A172 (cell line): ENCODE measurements at regions not wholly inside any gene's neighbourhood (a gene's known extent, or its start where the extent isn't known, plus 50 kb on each side); places are given as distances from the start of the nearest gene placed in this dataset.

Source experiments
- DNase-seq: peaks from one replicate; pipeline ENCODE4 v3.0.0-alpha.2; 2015; ENCODE audit warnings: low spot score

GRCh38 chr1:115142616-115143015 is 53.3 kb upstream of the TSPAN2 start:
- DNase-seq: no peak

DNA sequence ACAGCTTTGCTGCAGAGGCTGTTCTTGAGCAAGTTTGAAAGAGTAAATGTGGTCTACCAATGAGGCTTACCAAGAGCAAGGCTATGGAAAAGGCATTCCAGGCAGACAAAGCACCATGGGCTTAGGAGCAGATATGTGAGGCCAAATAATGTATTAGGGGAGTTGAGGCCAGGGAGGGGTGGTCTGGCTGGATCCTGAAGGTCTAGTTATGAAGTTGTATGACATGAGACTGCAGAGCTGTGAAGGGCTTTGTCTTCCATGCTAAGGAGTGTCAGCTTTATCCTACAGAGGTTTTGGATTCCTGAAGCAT is 51.8 kb upstream of the TSPAN2 start:
- no peak for DNase-seq

DNA sequence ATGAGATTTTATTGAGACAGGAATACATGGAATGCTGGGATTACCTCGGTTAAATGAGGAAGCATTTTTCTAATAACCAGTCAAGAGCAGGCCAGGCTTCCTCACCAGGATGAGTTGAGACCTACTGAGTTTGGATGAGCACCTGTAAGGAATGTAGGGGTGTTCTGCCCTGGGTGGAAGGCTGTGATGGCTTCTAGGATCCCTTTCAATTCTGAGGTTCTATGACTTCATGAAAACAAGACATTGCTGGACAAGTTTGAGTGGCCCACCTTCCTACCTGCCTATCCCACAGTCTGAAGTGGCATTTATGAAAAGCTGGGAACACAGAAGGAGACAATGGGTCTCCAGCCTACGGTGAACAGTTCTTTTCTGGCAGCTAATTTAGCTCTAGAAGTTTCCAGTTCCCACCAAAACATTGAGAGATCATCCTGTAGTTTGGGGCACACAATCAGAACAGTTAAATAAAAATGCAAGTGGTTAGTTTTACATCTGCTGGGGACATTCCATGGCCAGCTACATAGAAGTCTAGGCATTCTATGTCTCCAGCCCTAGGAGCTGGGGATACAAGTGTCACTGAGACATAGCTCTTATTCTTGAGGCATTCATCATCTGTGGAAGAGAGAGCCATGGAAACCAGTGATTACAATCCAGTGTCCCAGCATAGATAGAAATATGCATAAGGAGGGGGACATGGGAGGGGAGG is 51.3 kb upstream of the TSPAN2 start:
- no peak for DNase-seq

GRCh38 chr1:115139381-115139780 is 50.1 kb upstream of the TSPAN2 start:
- no peak for DNase-seq
